GM12801 (cell line): ENCODE measurements at regions not wholly inside any gene's neighbourhood (a gene's known extent, or its start where the extent isn't known, plus 50 kb on each side); places are given as distances from the start of the nearest gene placed in this dataset.

Source experiments
- CTCF ChIP-seq: IDR thresholded peaks from one replicate; pipeline ENCODE4 v1.5.1; 2011; ENCODE audit warnings: control low read depth; ENCODE audit not compliant: insufficient read length; ENCODE audit errors: extremely low read depth

DNA sequence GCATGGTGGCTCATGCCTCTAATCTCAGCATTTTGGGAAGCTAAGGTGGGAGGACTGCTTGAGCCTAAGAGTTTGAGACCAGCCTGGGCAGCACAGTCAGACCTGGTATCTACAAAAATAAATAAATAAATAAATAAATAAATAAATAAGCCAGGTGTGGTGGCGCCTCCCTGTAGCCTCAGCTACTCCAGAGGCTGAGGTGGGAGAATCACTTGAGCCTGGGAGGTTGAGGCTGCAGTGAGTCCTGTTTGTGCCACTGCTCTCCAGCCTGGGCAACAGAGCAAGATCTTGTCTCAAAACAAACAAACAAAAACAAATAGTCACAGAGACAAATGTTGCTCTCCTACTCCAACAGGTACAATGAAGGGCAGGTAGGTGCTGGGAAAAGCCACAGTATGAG is 242.4 kb upstream of the POU3F1 start:
- TF ChIP-seq CTCF: no peak

DNA sequence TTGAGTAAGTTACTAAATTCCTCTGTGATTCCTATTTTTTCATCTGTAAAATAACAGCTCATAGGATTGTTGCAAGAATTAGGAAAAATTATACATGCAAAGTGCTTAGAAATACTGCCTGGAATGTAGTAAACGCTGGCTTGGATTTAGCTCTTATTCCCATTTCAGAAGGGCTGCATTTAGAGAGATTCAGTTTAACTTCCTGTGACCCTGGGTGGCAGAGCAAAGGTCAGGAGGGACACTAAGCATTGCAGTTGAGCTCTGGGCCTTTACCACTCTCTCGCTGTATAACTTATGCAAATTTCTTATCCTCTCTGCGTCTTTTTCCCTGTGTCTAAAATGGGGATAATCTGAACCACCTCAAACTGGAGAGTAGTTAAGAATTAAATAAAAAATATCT is 241.0 kb upstream of the POU3F1 start:
- no peak for TF ChIP-seq CTCF

- TF ChIP-seq CTCF: no peak
Observed at GRCh38 chr1:38287036-38287435, 240.4 kb upstream of the POU3F1 start.

DNA sequence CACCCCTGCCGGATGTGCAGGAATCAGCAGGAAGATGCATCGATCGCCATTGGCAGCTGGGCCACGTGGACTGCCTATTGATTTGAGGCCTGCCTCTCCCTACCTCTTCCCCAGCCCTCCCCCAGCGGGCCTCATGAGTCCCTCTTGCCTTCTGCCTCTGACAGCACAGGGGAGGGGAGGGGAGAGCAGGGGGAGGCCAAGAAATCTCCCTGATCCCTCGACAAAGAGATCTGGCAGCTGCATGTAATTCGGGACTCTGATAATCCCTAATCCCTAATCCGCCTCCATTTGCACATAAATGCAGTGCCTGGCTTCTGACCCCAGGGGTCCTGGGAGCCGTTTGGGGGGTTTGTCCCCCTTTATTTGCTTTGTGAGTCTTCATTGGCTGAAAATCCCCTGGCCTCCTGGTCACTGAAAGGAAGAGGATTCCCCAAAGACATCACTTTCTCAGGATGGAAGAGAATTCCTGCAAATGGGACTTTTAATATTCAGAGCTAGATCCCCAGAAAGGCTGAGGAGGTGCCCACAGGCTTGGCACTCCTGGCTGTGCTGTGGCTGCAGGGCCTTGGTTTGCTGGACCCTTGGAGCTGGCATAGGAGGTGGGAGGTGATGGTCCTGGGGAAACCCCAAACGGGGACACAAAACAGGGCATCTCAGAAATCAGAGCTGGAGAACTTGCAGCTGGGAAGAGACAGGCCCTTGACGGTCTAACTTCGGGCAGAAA is 239.4 kb upstream of the POU3F1 start:
- TF ChIP-seq CTCF: no peak

DNA sequence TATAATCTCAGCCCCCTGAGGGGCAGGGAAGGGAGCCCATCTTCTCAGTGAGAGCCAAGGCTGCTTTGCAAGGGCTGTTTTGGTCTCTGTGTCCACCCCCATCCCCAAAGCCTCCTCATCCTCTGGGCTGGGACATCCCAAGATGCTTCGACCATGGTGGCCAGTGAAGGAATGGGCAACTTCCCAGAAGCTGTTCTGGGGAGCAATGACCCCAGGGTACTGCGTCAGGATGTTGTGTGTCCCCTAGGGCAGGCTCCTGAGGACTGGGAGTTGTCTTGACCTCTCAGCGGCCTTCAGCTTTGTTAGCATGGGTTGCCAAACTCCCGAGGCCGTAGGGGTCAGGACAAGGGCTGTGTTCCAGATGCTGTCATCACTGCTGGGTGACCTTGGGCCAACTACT is 238.4 kb upstream of the POU3F1 start:
- no peak for TF ChIP-seq CTCF

DNA sequence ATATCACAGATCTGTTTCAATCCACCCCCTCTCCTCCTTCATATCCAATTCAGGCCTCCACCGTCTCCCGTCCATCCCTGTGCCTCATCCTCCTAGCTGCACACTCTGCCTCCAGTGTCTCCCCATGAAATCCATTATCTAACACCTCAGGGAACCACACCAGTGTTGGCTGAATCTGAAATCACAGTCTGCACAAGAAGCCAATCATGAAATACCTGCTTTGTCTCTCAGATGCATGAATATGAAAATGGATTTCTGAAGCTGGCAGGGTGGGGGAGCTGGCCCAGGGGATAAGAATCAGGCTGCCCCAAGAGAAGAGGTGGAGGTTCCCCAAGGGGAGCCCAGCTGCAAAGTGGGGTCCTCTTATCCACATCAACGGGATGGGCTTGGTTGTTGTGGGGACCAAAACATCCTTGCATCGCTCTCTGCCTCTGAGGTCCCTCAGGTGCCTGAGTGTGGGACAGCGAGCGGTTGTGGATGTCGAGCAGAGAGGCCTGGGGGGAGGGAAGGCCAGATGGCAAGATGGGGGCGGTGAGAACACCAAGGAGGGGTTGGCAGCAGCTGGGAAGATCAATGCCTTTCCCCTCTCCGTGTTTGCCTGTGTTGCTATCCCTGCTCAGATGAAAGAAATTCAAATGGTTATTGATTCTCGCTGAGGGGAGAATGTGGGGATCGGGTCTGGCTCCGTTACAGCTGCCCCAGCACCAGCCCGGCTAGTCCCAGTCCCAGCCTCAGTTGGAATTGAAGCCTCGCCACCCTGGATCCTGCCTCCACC is 237.3 kb upstream of the POU3F1 start:
- TF ChIP-seq CTCF: no peak

DNA sequence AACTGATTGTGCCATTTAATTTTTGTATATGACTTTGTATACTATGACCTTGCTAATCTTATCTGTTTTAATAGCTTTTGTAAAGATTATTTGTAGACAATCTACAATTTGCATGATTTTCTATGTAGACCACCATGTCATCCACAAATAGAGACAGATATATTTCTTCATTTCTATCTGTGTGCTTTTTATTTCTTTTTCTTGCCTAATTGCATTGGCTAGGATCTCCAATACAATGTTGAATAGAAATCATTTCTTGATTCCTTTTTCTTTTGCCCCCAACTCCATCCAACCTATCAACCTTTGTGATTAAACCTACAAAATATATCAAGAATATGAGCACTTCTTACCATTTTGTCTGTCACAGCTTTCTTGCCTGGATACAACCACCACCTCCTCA is 232.6 kb upstream of the POU3F1 start:
- TF ChIP-seq CTCF: no peak
